NCI-H2227 (cell line): ENCODE measurements at regions not wholly inside any gene's neighbourhood (a gene's known extent, or its start where the extent isn't known, plus 50 kb on each side); places are given as distances from the start of the nearest gene placed in this dataset.
"Not testable (repeated sequence)": the region's sequence is repeated elsewhere in the genome, so short reads cannot be mapped to it uniquely, and the experiment has no call there.

ENCODE experiments used
- DNase-seq: peaks from one replicate; lab custom pipeline; 2025; ENCODE audit not compliant: unreplicated experiment; lab: John Stamatoyannopoulos, UW

- DNase-seq, result no peak
Observed at GRCh38 chr6:81565071-81565470, 187.4 kb downstream of the TENT5A start.

DNA sequence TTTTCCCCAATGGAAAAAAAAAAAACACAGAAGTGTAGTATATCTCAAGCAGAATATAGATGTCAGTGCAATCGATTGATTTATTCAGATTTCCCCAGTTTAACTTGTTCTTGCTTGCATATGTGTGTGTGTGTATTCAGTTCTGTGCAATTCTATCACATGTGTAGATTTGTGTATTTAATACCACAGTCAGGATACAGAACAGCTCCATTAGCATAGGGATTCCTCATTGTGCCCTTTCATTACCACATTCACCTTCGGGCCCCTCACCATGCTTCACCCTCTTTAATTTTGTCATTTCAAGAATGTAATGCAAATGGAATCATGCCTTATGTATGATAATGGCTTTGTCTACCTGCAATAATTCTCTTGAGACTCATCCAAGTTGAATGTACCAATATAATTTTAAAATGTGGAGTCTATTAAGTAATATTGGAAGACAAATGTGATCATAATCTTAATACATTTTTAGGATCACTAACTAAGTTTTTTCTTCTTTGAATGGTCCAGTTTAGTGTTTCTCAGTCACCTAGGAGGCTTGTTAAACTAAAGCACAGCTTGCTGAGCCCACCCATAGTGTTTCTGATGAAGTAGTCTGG is 187.9 kb downstream of the TENT5A start:
- no peak for DNase-seq

GRCh38 chr6:81562169-81562568 is 190.3 kb downstream of the TENT5A start:
- DNase-seq, result no peak

GRCh38 chr6:81561731-81562130 is 190.8 kb downstream of the TENT5A start:
- no peak for DNase-seq

DNA sequence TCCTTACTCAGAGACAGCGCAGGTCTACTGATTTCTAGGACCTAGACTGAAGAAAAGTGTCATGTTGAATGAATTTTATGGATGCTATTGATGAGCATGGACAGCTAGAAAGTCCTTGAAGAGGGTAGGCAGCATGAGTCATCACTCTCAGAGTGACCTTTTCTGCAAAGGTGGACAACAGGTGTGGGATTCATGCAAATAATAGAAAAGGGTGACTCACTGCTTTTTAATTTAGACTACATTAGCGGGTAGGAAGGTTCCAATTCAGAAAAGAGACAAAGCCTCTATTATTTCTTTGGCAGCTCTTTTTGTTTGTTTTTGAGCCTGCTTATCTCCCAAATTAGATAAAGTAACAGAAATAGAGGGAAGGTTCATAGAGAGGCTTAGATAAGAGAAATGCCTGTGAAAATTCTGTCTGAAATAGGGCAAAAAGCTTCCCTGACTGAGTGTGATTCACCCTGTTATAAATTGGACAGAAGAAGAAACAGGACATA is 191.4 kb downstream of the TENT5A start:
- no peak for DNase-seq

DNA sequence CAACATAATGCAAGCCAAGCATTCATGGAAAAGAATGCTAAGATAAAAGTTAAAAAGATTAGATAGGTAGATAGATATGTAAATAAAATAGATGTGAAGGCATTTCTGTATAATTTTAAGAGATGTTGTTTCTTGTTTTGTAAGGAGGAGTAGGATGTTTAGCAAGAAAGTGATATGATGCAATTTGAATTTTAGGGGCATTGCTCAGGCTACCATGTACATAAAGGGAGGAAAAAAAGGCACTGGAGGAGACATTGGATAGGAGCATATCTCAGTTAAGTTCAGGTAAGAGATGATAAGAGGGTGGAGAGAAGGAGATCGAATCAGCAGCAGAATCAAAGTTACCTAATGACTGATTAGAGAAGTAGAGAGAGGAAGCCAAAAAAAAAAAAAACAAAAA is 194.7 kb downstream of the TENT5A start:
- no peak for DNase-seq

DNA sequence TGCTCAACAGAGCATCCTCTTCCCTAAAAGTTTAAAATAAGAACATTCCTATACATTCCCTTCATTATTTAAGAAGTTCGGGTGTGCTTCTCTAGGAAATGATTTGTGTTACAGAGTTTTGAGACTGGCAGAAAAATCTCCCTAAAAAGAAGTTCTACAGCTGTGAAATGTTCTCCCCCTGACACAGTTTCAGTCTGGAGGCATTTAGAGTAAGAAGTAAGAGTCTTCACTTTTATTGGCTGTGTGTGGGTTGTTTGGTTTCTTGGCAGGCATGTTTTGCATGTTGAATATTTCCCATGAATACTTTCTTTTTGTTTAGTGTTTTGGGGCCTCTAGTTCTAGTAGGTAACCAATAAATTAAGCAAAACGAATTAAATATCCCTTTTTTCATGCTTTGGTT is 195.9 kb downstream of the TENT5A start:
- DNase-seq, result no peak

GRCh38 chr6:81553216-81553615 is 199.3 kb downstream of the TENT5A start:
- DNase-seq, result no peak

- no peak for DNase-seq
Observed at GRCh38 chr6:81552644-81553043, 199.8 kb downstream of the TENT5A start.

GRCh38 chr6:81547149-81547548 is 205.3 kb downstream of the TENT5A start:
- no peak for DNase-seq

DNA sequence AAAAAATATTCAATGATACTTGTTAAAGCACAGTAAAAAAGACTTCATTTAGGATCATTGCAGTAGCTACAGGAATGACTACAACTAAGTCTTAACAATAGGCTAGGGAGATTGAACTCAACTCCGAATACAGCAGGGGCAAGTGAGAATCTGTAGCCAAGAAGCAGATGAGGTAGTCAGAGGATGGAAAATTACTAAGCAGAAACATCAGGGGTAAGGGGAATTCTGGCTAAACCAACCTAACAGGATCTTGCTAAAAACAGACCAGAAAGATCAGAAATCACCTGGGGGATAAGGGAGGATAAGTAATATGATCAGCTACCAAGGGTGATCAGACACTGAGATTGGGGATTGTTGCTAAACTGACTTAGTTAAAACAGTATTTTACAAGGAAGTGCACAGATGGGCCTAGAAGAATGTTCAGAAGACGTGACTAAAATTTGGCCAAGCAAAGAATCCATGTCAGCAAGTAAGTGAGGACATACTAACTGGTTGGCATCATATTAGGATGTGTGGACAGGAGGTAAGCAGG is 217.5 kb downstream of the TENT5A start:
- no peak for DNase-seq

GRCh38 chr6:81531869-81532561 is 220.5 kb downstream of the TENT5A start:
- DNase-seq, result no peak

DNA sequence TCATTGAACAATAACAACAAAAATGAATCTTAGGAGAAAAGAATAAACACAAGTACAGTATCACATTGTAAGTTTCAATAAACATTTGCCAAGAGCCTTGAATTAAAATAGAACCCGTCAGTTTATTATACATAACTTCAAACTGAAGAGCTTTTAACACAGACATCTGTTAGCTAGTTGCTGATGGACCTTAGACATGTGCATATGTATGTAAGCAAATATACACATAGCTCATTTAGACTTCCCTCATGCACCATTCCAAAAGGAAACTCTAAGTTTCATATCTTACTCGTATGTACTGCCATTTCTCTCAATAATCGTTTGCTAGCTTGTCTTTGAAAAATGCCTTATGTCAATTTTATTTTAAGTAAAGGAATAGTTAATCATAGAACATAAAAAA is 235.0 kb downstream of the TENT5A start:
- DNase-seq, result no peak

GRCh38 chr6:81515562-81516453 is 236.7 kb downstream of the TENT5A start:
- DNase-seq, result no peak

DNA sequence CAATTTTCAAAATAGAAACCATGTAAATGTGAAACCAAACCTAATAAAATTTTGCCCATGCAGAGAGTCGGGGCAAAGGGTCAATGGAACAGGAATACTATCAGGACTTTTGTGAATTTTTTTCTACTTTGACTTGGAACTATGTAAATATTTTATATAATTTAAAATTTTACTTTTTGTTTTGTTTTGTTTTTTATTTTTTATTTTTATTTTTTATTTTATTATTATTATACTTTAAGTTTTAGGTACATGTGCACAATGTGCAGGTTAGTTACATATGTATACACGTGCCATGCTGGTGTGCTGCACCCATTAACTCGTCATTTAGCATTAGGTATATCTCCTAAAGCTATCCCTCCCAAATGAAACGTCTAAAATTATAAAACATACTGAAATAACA is 238.3 kb downstream of the TENT5A start:
- DNase-seq, result not testable (repeated sequence)

GRCh38 chr6:81511423-81511822 is 241.1 kb downstream of the TENT5A start:
- DNase-seq, result no peak

- no peak for DNase-seq
Observed at GRCh38 chr6:81495999-81496398, 256.5 kb downstream of the TENT5A start.

DNA sequence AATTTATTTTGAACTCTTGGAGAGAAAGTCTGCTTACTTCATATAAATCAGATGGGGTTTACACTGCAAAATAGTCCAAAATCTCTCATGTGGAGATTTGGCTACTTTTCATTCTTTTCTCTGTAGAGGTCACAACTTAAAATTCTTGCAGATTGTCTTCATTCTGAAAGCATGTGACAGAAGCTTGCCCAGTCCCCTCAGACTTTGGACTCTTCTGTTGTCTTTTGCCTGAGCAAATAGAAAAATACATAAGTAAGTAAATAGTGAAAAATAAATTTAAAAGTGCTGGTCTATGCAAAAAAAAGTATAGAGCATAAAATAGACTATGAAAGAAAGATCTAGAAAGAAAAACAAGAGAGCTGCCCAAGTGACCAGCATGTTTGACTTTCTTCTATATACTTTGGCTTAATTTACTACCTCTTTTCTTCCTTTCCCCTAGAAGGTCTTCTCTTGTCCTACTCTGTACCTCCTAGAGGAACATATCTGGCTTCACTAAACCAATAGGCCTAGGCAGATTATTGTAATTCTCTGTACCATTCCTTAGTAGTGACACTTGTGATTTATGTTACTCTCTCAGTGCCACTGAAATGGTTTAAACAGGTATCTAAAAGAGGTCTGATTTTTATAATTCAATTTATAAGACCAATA is 260.9 kb downstream of the TENT5A start:
- no peak for DNase-seq

- DNase-seq, result no peak
Observed at GRCh38 chr6:81487489-81487888, 265.0 kb downstream of the TENT5A start.

GRCh38 chr6:81486234-81486633 is 266.2 kb downstream of the TENT5A start:
- DNase-seq, result no peak

- no peak for DNase-seq
Observed at GRCh38 chr6:81485395-81485794, 267.1 kb downstream of the TENT5A start.
